ENCODE measurements at regions not wholly inside any gene's neighbourhood (a gene's known extent, or its start where the extent isn't known, plus 50 kb on each side); places are given as distances from the start of the nearest gene placed in this dataset.

GRCh38 chr5:135776457-135776856 is 58.0 kb upstream of the SLC25A48 start:
- in situ Hi-C loops (cut with HindIII; ENCODE audit: low sequenced_read_pairs), result no loop called here

DNA sequence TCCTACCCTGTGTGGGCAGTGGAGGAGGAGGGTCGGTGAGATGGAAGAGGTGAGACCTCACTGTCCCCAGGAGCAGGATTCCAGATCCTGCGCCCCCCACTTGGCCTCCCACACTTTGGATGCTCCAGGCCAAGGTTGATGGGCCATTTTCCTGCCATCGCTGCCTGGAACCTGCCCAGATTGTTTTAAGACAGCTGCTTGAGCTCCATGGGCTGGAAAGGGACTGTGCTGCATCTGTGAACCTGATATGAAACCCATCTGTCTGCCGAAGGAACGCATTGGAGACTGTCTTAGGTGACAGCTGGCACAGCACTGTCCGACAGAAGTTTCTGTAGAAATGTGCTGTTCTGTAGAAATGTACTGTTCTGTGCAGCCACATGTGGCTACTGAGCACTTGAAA is 72.7 kb upstream of the SLC25A48 start:
- in situ Hi-C loops (cut with HindIII; ENCODE audit: low sequenced_read_pairs), result no loop called here

DNA sequence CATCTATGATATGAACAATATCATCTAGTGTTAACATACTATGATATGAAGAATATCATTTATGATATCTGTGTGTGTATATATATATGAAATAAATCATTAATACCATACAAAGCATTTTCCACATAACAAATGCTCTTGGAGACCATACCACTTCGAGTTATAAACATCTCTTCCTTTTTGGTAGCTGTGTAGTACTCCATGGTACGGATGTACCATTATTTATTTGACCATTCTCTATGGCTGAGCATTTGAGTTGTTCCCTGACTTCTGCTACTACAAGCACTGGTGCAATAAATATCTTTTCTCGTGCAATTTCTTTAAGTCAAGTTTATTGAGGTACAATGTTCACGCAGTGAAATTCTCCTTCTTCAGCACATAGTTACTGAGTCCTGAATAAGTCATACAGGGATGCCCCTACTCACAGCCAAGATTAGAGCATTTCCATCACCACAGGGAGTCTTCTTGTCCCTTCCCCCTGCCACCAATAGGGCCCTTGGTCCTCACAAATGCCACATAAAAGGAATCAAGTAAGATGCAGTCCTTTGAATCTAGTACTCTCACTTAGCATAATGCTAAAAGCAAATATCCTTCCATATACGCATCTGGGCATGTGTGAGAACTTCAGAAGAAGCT is 75.2 kb upstream of the SLC25A48 start:
- in situ Hi-C loops (cut with HindIII; ENCODE audit: low sequenced_read_pairs), result no loop called here

- in situ Hi-C loops (cut with HindIII; ENCODE audit: low sequenced_read_pairs), result no loop called here
Observed at GRCh38 chr5:135753990-135754389, 80.5 kb upstream of the SLC25A48 start.

DNA sequence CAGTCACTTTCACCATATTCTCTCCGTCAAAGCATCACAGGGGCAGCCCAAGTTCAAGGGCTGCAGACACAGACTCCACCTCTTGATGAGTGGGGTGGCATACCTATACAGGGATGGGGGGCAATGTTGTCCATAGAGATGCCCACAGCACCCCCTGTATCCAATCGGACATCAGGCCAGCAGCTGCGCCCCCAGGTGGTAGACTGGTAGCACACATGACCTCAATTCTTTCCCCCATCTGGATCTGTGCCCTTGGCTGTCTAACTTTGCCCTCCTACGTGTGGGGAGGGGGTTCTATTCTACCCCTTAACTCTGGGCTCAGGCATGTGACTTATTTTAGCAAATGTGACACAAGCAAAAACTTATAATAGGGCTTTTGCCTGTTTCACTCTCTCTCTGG is 84.0 kb upstream of the SLC25A48 start:
- in situ Hi-C loops (cut with HindIII; ENCODE audit: low sequenced_read_pairs), result no loop called here

DNA sequence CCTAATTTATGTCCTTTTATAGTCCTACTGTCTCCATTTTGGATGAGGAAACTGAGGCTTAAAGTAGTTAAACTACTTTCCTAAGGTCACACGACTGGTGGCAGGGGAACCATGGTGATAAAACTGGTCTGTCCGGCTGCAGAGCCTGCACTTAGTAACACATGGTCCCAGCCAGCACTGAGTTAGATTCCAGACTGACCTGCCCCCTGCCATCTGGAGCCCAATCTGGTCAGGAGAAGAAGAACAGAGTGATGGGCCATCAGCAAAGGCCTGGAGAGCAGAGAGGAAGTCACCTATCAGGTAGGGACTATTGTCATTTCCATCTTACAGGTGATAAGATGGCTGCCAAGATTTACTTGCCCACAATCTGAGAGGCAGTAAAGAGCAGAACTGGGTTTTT is 86.6 kb upstream of the SLC25A48 start:
- in situ Hi-C loops (cut with HindIII; ENCODE audit: low sequenced_read_pairs), result loop anchor here (25.0 kb wide), 2 partner anchors 136 to 286 kb away; partner anchors contain the start of gene TIFAB

DNA sequence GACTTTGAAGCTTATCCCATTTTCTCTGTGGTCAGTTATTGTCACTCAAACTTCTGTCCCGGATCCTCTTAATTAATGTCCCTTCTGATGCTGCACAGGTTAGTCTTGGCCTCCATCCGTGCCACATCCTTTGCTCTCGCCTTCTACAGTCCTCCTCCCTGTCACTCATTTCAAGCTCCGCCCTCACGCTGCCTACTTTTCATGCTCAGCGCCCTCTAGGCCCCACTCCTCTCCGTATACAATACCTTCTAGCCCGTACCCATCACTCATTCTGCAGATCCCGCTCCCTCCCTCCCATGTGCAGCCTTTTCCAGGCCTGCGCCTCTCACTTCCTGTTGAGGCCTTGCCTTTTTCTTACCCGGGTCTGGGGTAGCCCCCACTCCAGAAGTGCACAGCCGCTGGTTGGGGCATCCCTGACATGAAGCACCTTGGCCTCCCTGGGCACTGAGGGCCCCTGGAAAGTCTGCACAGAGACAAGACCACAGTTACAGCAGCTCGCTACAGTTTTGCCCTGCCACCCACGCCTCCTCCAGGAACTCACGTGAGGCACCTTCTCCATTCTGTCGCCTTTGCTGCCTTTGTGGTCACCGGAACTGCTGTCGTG is 88.5 kb upstream of the SLC25A48 start:
- in situ Hi-C loops (cut with HindIII; ENCODE audit: low sequenced_read_pairs), result loop anchor here (25.0 kb wide), 2 partner anchors 134 to 284 kb away; partner anchors contain the start of gene TIFAB

GRCh38 chr5:135743705-135744411 is 90.6 kb upstream of the SLC25A48 start:
- in situ Hi-C loops (cut with HindIII; ENCODE audit: low sequenced_read_pairs), result loop anchor here (5.0 to 25.0 kb wide), 3 partner anchors 88 to 282 kb away; partner anchors contain the start of genes SLC25A48 and TIFAB

GRCh38 chr5:135743181-135743580 is 91.3 kb upstream of the SLC25A48 start:
- in situ Hi-C loops (cut with HindIII; ENCODE audit: low sequenced_read_pairs), result loop anchor here (5.0 to 25.0 kb wide), 3 partner anchors 89 to 281 kb away; partner anchors contain the start of genes SLC25A48 and TIFAB

GRCh38 chr5:135742240-135742639 is 92.2 kb upstream of the SLC25A48 start:
- in situ Hi-C loops (cut with HindIII; ENCODE audit: low sequenced_read_pairs), result loop anchor here (5.0 to 25.0 kb wide), 3 partner anchors 90 to 280 kb away; partner anchors contain the start of genes SLC25A48 and TIFAB

DNA sequence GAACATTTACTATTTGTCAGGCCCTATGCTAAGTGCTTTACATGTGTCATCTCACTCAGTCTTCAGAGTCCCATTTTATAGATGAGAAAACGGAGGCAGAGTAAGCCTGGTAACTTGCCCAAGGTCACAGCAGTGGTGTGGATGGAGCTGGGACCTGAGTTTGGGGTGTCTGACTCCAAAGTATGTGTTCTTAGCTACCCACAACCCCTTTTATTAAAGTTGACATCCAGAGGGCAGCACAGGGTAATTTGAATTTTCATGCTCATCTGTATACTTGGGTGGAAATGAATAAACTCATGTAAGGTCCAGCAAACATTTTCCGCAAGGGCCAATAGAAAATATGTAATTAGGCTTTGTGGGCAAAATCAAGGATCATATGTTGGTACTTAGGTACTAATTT is 93.4 kb upstream of the SLC25A48 start:
- in situ Hi-C loops (cut with HindIII; ENCODE audit: low sequenced_read_pairs), result loop anchor here (5.0 to 25.0 kb wide), 3 partner anchors 91 to 279 kb away; partner anchors contain the start of genes SLC25A48 and TIFAB

GRCh38 chr5:135740475-135740874 is 94.0 kb upstream of the SLC25A48 start:
- in situ Hi-C loops (cut with HindIII; ENCODE audit: low sequenced_read_pairs), result loop anchor here (5.0 to 25.0 kb wide), 3 partner anchors 92 to 278 kb away; partner anchors contain the start of genes SLC25A48 and TIFAB

- in situ Hi-C loops (cut with HindIII; ENCODE audit: low sequenced_read_pairs), result loop anchor here (25.0 kb wide), 2 partner anchors 127 to 277 kb away; partner anchors contain the start of gene TIFAB
Observed at GRCh38 chr5:135739383-135739981, 95.0 kb upstream of the SLC25A48 start.

- in situ Hi-C loops (cut with HindIII; ENCODE audit: low sequenced_read_pairs), result loop anchor here (25.0 kb wide), 2 partner anchors 126 to 276 kb away; partner anchors contain the start of gene TIFAB
Observed at GRCh38 chr5:135738564-135738875, 95.9 kb upstream of the SLC25A48 start.

- in situ Hi-C loops (cut with HindIII; ENCODE audit: low sequenced_read_pairs), result loop anchor here (25.0 kb wide), 2 partner anchors 126 to 276 kb away; partner anchors contain the start of gene TIFAB
Observed at GRCh38 chr5:135737701-135738563, 96.5 kb upstream of the SLC25A48 start.

- in situ Hi-C loops (cut with HindIII; ENCODE audit: low sequenced_read_pairs), result loop anchor here (25.0 kb wide), 2 partner anchors 125 to 275 kb away; partner anchors contain the start of gene TIFAB
Observed at GRCh38 chr5:135736952-135737351, 97.5 kb upstream of the SLC25A48 start.

- in situ Hi-C loops (cut with HindIII; ENCODE audit: low sequenced_read_pairs), result loop anchor here (25.0 kb wide), 2 partner anchors 124 to 274 kb away; partner anchors contain the start of gene TIFAB
Observed at GRCh38 chr5:135735831-135736230, 98.6 kb upstream of the SLC25A48 start.

GRCh38 chr5:135734956-135735355 is 99.5 kb upstream of the SLC25A48 start:
- in situ Hi-C loops (cut with HindIII; ENCODE audit: low sequenced_read_pairs), result loop anchor here (25.0 kb wide), 2 partner anchors 123 to 273 kb away; partner anchors contain the start of gene TIFAB

DNA sequence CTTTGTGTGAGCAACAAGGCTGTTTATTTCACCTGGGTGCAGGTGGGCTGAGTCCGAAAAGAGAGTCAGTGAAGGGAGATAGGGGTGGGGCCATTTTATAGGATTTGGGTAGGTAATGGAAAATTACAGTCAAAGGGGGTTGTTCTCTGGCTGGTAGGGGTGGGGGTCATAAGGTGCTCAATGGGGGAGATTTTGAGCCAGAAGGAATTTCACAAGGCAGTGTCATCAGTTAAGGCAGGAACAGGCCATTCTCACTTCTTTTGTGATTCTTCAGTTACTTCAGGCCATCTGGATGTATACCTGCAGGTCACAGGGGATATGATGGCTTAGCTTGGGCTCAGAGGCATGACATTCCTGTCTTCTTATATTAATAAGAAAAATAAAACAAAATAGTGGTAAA is 103.4 kb upstream of the SLC25A48 start:
- in situ Hi-C loops (cut with HindIII; ENCODE audit: low sequenced_read_pairs), result loop anchor here (25.0 kb wide), 2 partner anchors 119 to 269 kb away; partner anchors contain the start of gene TIFAB

Measured in DLD1 (cell line).